ENCODE measurements at regions not wholly inside any gene's neighbourhood (a gene's known extent, or its start where the extent isn't known, plus 50 kb on each side); places are given as distances from the start of the nearest gene placed in this dataset.

GRCh38 chr4:180054291-180054690 is 2188.9 kb upstream of the TENM3 start:
- Histone ChIP-seq H3K4me3 (ENCODE audit: low read depth, low read length) (no peak overlapping the region), H3K27me3 (no peaks in the 10 kb centered on the region), H3K4me1 (no peaks in the 10 kb centered on the region), H3K36me3 (no peaks in the 10 kb centered on the region), H3K9me3 (no peaks in the 10 kb centered on the region)
- DNase-seq: no peak
- no peak for TF ChIP-seq CTCF (IDR thresholded peaks at IDR 0.05; ENCODE audit: low read depth, low read length)

GRCh38 chr4:180057299-180057721 is 2185.9 kb upstream of the TENM3 start:
- Histone ChIP-seq H3K4me1 (no peaks in the 10 kb centered on the region), H3K4me3 (ENCODE audit: low read depth, low read length) (peak overlapping the region; percentile 84), H3K9me3 (no peaks in the 10 kb centered on the region), H3K27me3 (no peaks in the 10 kb centered on the region), H3K36me3 (no peaks in the 10 kb centered on the region)
- no peak for DNase-seq
- TF ChIP-seq CTCF (IDR thresholded peaks at IDR 0.05; ENCODE audit: low read depth, low read length): peak; percentile 67

- Histone ChIP-seq H3K36me3 (no peaks in the 10 kb centered on the region), H3K4me1 (no peaks in the 10 kb centered on the region), H3K27me3 (no peaks in the 10 kb centered on the region), H3K4me3 (ENCODE audit: low read depth, low read length) (peak overlapping the region; percentile 84), H3K9me3 (no peaks in the 10 kb centered on the region)
- TF ChIP-seq CTCF (IDR thresholded peaks at IDR 0.05; ENCODE audit: low read depth, low read length): no peak
- peak; percentile 53 for DNase-seq
These were observed 2185.1 kb upstream of the TENM3 start for GRCh38 chr4:180057891-180058671.

- Histone ChIP-seq H3K4me3 (ENCODE audit: low read depth, low read length) (peak overlapping the region; percentile 84), H3K36me3 (no peaks in the 10 kb centered on the region), H3K9me3 (no peaks in the 10 kb centered on the region), H3K4me1 (no peaks in the 10 kb centered on the region), H3K27me3 (no peaks in the 10 kb centered on the region)
- peak; percentile 75 for DNase-seq
- TF ChIP-seq CTCF (IDR thresholded peaks at IDR 0.05; ENCODE audit: low read depth, low read length): no peak
These were observed 2184.4 kb upstream of the TENM3 start for GRCh38 chr4:180058691-180059215.

GRCh38 chr4:180059216-180059881 is 2183.9 kb upstream of the TENM3 start:
- no peaks in the 10 kb centered on the region for H3K4me1 ChIP-seq
- H3K36me3 ChIP-seq: no peaks in the 10 kb centered on the region
- H3K27me3 ChIP-seq: no peaks in the 10 kb centered on the region
- no peaks in the 10 kb centered on the region for H3K9me3 ChIP-seq
- DNase-seq: peak; percentile 60
- H3K4me3 ChIP-seq (ENCODE audit: low read depth, low read length): peak overlapping the region; percentile 84
- no peak for TF ChIP-seq CTCF (IDR thresholded peaks at IDR 0.05; ENCODE audit: low read depth, low read length)
